Thyroid gland (tissue), 4 donors: ENCODE measurements at regions not wholly inside any gene's neighbourhood (a gene's known extent, or its start where the extent isn't known, plus 50 kb on each side); places are given as distances from the start of the nearest gene placed in this dataset.

ENCODE experiments used
- CTCF ChIP-seq, 6 experiments: fragments of 200-600 bp in 3 of 6; fragments of 450-650 bp in 3 of 6; sonication (generic) in 3 of 6; IDR thresholded peaks; one replicate each; pipeline ENCODE4 v1.5.1; 2016 to 2019; ENCODE audit warnings: antibody characterized with exemption in 6 of 6, mild to moderate bottlenecking in 2 of 6, inconsistent platforms in 1 of 6, moderate library complexity in 1 of 6
- POLR2A ChIP-seq, 2 donors: fragments of 450-650 bp; IDR thresholded peaks; one replicate each; pipeline ENCODE4 v1.6.1; 2017; ENCODE audit warnings: antibody characterized with exemption in 2 of 2, mild to moderate bottlenecking in 2 of 2, moderate library complexity in 1 of 2

DNA sequence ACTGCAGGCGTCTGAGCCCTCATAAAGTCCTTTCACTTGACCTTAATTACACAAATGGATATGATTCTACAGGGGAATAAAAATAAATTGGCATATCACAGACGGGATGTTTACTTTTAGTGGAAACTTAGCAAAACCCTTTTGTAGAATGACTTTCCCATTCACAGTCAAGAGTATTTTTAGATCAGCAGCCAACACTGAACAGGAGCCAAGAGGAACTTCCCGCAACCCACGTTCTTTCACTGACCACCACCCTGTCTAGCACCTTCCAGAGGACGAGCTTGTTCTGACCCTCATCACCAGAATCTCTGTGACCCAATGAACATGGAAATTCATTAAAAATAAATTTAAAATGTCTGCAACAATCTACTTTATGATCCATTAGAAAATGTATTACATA is 119.0 kb upstream of the SNTG2 start:
- TF ChIP-seq POLR2A (IDR thresholded peaks at IDR 0.05) (no peak), CTCF (IDR thresholded peaks at IDR 0.05) (no peak)
